WTC11 (cell line): ENCODE measurements at regions not wholly inside any gene's neighbourhood (a gene's known extent, or its start where the extent isn't known, plus 50 kb on each side); places are given as distances from the start of the nearest gene placed in this dataset.

Experiments used
- ATAC-seq: fragments of 200-7000 bp; cut with Tn5 transposase; 2 replicates; pipeline ENCODE4 v1.10.0; 2021; ENCODE audit warnings: mild to moderate bottlenecking, moderate library complexity
- CTCF ChIA-PET: fragments of 300-600 bp; sonication (Branson Sonifier 250); formaldehyde crosslinking; loops from one replicate; lab custom pipeline; 2021; ENCODE audit warnings: antibody characterized with exemption; lab: Charles Lee
- POLR2A ChIA-PET: fragments of 350-600 bp; sonication (Branson Sonifier 250); formaldehyde crosslinking; loops from one replicate; lab custom pipeline; 2021; ENCODE audit warnings: antibody characterized with exemption; lab: Charles Lee
- DNase-seq: peaks from one replicate; pipeline ENCODE4 v3.0.0; 2021; ENCODE audit warnings: low spot score
- H3K27ac Mint-ChIP-seq: 2 replicates; pipeline ENCODE4 v1.8.0; 2021; ENCODE audit warnings: mixed read lengths
- H3K27me3 Mint-ChIP-seq: 2 replicates; pipeline ENCODE4 v1.8.0; 2021; ENCODE audit warnings: low read depth, mild to moderate bottlenecking, moderate library complexity, mixed read lengths
- H3K36me3 Mint-ChIP-seq: 2 replicates; pipeline ENCODE4 v1.8.0; 2021; ENCODE audit warnings: mixed read lengths
- H3K4me1 Mint-ChIP-seq: 2 replicates; pipeline ENCODE4 v1.8.0; 2022; ENCODE audit warnings: mixed read lengths
- H3K4me3 Mint-ChIP-seq: 2 replicates; pipeline ENCODE4 v1.8.0; 2021; ENCODE audit warnings: mild to moderate bottlenecking, moderate library complexity, mixed read lengths
- H3K9me3 Mint-ChIP-seq: 2 replicates; pipeline ENCODE4 v1.8.0; 2021; ENCODE audit warnings: mixed read lengths
- ARID4B ChIP-seq: sonication (generic); formaldehyde crosslinking; IDR thresholded peaks from 2 replicates; pipeline ENCODE4 v1.8.0; 2023; ENCODE audit warnings: missing genetic modification reagents, mild to moderate bottlenecking, borderline replicate concordance
- CBFB ChIP-seq: sonication (generic); formaldehyde crosslinking; IDR thresholded peaks from 2 replicates; pipeline ENCODE4 v1.8.1; 2022; ENCODE audit warnings: mild to moderate bottlenecking, low read depth, missing genetic modification reagents
- CREM ChIP-seq: sonication (generic); formaldehyde crosslinking; IDR thresholded peaks from 2 replicates; pipeline ENCODE4 v1.8.1; 2022; ENCODE audit warnings: mild to moderate bottlenecking, missing genetic modification reagents, moderate library complexity
- E2F1 ChIP-seq: sonication (generic); formaldehyde crosslinking; IDR thresholded peaks from 2 replicates; pipeline ENCODE4 v1.8.0; 2022; ENCODE audit warnings: mild to moderate bottlenecking, missing genetic modification reagents
- FOXK1 ChIP-seq: sonication (generic); formaldehyde crosslinking; IDR thresholded peaks from 2 replicates; pipeline ENCODE4 v1.8.0; 2022; ENCODE audit warnings: mild to moderate bottlenecking, moderate library complexity, missing genetic modification reagents
- FOXP4 ChIP-seq: sonication (generic); formaldehyde crosslinking; IDR thresholded peaks from 2 replicates; pipeline ENCODE4 v1.8.0; 2022; ENCODE audit warnings: mild to moderate bottlenecking, missing genetic modification reagents
- MAX ChIP-seq: sonication (generic); formaldehyde crosslinking; IDR thresholded peaks from 2 replicates; pipeline ENCODE4 v1.8.0; 2022; ENCODE audit warnings: mild to moderate bottlenecking, missing genetic modification reagents
- MLX ChIP-seq: sonication (generic); formaldehyde crosslinking; IDR thresholded peaks from 2 replicates; pipeline ENCODE4 v1.8.1; 2023; ENCODE audit warnings: mild to moderate bottlenecking, missing genetic modification reagents, moderate library complexity
- NFYB ChIP-seq: sonication (generic); formaldehyde crosslinking; conservative IDR thresholded peaks from 2 replicates; pipeline ENCODE4 v1.8.0; 2022; ENCODE audit warnings: low read depth, missing genetic modification reagents
- NR3C1 ChIP-seq: sonication (generic); formaldehyde crosslinking; conservative IDR thresholded peaks from 2 replicates; pipeline ENCODE4 v1.8.1; 2023; ENCODE audit warnings: low read depth, mild to moderate bottlenecking, missing genetic modification reagents
- USF2 ChIP-seq: sonication (generic); formaldehyde crosslinking; IDR thresholded peaks from 2 replicates; pipeline ENCODE4 v1.8.1; 2023; ENCODE audit warnings: mild to moderate bottlenecking, missing genetic modification reagents, moderate library complexity
- ZNF138 ChIP-seq: sonication (generic); formaldehyde crosslinking; conservative IDR thresholded peaks from 2 replicates; pipeline ENCODE4 v1.8.1; 2022; ENCODE audit warnings: mild to moderate bottlenecking, moderate library complexity, missing genetic modification reagents
- ZNF423 ChIP-seq: fragments of 250-450 bp; sonication (Bioruptor Pico); IDR thresholded peaks from 2 replicates; pipeline ENCODE4 v2.1.2; 2022; ENCODE audit warnings: mild to moderate bottlenecking, moderate library complexity
- ZNF671 ChIP-seq: fragments of 250-450 bp; sonication (Bioruptor Pico); IDR thresholded peaks from 2 replicates; pipeline ENCODE4 v1.8.0; 2021; ENCODE audit warnings: mild to moderate bottlenecking
- TF ChIP-seq, protein P1 (sequence below): fragments of 250-450 bp; sonication (Bioruptor Pico); IDR thresholded peaks from 2 replicates; pipeline ENCODE4 v1.9.0; 2021; ENCODE audit warnings: mild to moderate bottlenecking
- TF ChIP-seq, protein P2 (sequence below): fragments of 250-450 bp; sonication (Bioruptor Pico); IDR thresholded peaks from 2 replicates; pipeline ENCODE4 v2.1.2; 2022; ENCODE audit warnings: mild to moderate bottlenecking, moderate library complexity
- TF ChIP-seq, protein P3 (sequence below): sonication (generic); formaldehyde crosslinking; IDR thresholded peaks from 2 replicates; pipeline ENCODE4 v1.8.1; 2022; ENCODE audit warnings: mild to moderate bottlenecking, moderate library complexity, missing genetic modification reagents
- TF ChIP-seq, protein P4 (sequence below): fragments of 250-450 bp; sonication (Bioruptor Pico); IDR thresholded peaks from 2 replicates; pipeline ENCODE4 v1.9.0; 2021; ENCODE audit warnings: moderate library complexity, mild to moderate bottlenecking, inconsistent platforms, borderline replicate concordance
- TF ChIP-seq, protein P5 (sequence below): sonication (generic); formaldehyde crosslinking; IDR thresholded peaks from 2 replicates; pipeline ENCODE4 v1.8.0; 2023; ENCODE audit warnings: missing genetic modification reagents

GRCh38 chr2:153548536-153548935 is 70.0 kb upstream of the RPRM start (continued):
- TF ChIP-seq ARID4B (no peak), USF2 (CRISPR knock-in tag) (no peak), FOXP4 (CRISPR knock-in tag) (no peak), ZNF671 (CRISPR knock-in tag) (no peak), E2F1 (CRISPR knock-in tag) (no peak), NR3C1 (CRISPR knock-in tag) (no peak)
- TF ChIP-seq, protein P1, sequence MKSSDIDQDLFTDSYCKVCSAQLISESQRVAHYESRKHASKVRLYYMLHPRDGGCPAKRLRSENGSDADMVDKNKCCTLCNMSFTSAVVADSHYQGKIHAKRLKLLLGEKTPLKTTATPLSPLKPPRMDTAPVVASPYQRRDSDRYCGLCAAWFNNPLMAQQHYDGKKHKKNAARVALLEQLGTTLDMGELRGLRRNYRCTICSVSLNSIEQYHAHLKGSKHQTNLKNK (CRISPR knock-in tag), result no peak
- TF ChIP-seq, protein P2, sequence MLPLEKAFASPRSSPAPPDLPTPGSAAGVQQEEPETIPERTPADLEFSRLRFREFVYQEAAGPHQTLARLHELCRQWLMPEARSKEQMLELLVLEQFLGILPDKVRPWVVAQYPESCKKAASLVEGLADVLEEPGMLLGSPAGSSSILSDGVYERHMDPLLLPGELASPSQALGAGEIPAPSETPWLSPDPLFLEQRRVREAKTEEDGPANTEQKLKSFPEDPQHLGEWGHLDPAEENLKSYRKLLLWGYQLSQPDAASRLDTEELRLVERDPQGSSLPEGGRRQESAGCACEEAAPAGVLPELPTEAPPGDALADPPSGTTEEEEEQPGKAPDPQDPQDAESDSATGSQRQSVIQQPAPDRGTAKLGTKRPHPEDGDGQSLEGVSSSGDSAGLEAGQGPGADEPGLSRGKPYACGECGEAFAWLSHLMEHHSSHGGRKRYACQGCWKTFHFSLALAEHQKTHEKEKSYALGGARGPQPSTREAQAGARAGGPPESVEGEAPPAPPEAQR (CRISPR knock-in tag), result no peak
- TF ChIP-seq, all 79 proteins: peak for 0

- H3K4me3 Mint-ChIP-seq, result no peak overlapping the region
- ChIA-PET POLR2A (no interaction called here), CTCF (no interaction called here)
- DNase-seq, result no peak
- no peaks in the 10 kb centered on the region for H3K36me3 Mint-ChIP-seq
- H3K4me1 Mint-ChIP-seq, result no peaks in the 10 kb centered on the region
- TF ChIP-seq MAX (CRISPR knock-in tag), result no peak
- TF ChIP-seq FOXK1 (CRISPR knock-in tag), result no peak
- no peak for TF ChIP-seq CREM (CRISPR knock-in tag)
- TF ChIP-seq E2F1 (CRISPR knock-in tag), result no peak
- TF ChIP-seq MLX, result no peak
- TF ChIP-seq, protein P3, sequence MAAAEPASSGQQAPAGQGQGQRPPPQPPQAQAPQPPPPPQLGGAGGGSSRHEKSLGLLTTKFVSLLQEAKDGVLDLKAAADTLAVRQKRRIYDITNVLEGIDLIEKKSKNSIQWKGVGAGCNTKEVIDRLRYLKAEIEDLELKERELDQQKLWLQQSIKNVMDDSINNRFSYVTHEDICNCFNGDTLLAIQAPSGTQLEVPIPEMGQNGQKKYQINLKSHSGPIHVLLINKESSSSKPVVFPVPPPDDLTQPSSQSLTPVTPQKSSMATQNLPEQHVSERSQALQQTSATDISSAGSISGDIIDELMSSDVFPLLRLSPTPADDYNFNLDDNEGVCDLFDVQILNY, result no peak
- TF ChIP-seq ZNF138 (CRISPR knock-in tag), result no peak
- TF ChIP-seq ZNF423 (CRISPR knock-in tag), result no peak
- TF ChIP-seq NFYB (CRISPR knock-in tag), result no peak
- TF ChIP-seq, protein P4, sequence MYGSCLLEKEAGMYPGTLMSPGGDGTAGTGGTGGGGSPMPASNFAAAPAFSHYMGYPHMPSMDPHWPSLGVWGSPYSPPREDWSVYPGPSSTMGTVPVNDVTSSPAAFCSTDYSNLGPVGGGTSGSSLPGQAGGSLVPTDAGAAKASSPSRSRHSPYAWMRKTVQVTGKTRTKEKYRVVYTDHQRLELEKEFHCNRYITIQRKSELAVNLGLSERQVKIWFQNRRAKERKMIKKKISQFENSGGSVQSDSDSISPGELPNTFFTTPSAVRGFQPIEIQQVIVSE (CRISPR knock-in tag), result no peak
- TF ChIP-seq, protein P1 (CRISPR knock-in tag), result no peak
- TF ChIP-seq, protein P5, sequence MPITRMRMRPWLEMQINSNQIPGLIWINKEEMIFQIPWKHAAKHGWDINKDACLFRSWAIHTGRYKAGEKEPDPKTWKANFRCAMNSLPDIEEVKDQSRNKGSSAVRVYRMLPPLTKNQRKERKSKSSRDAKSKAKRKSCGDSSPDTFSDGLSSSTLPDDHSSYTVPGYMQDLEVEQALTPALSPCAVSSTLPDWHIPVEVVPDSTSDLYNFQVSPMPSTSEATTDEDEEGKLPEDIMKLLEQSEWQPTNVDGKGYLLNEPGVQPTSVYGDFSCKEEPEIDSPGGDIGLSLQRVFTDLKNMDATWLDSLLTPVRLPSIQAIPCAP, result no peak
- no peak for TF ChIP-seq CBFB
- no peaks in the 10 kb centered on the region for H3K27me3 Mint-ChIP-seq
- no peak for ATAC-seq
- no peaks in the 10 kb centered on the region; the same call in 1 of the 2 replicates for H3K9me3 Mint-ChIP-seq
- H3K27ac Mint-ChIP-seq, result no peak overlapping the region
Observed at GRCh38 chr2:153551698-153552097, 73.1 kb upstream of the RPRM start.
